Hepatocyte (in vitro differentiated cells): ENCODE measurements at regions not wholly inside any gene's neighbourhood (a gene's known extent, or its start where the extent isn't known, plus 50 kb on each side); places are given as distances from the start of the nearest gene placed in this dataset.

ENCODE experiments used
- EZH2 ChIP-seq: fragments of 200-600 bp; sonication (generic); IDR thresholded peaks from 2 replicates; pipeline ENCODE4 v1.6.1; 2016; ENCODE audit warnings: antibody characterized with exemption, mild to moderate bottlenecking, borderline replicate concordance
- EZH2phosphoT487 ChIP-seq: fragments of 200-600 bp; sonication (generic); IDR thresholded peaks from one replicate; pipeline ENCODE4 v1.6.1; 2018; ENCODE audit warnings: antibody characterized with exemption, mild to moderate bottlenecking, low read depth, moderate library complexity; ENCODE audit not compliant: unreplicated experiment, severe bottlenecking
- TF ChIP-seq, protein P1 (sequence below): fragments of 200-600 bp; sonication (generic); IDR thresholded peaks from 2 replicates; pipeline ENCODE4 v1.5.1; 2016; ENCODE audit warnings: antibody characterized with exemption, mild to moderate bottlenecking; ENCODE audit not compliant: poor library complexity

DNA sequence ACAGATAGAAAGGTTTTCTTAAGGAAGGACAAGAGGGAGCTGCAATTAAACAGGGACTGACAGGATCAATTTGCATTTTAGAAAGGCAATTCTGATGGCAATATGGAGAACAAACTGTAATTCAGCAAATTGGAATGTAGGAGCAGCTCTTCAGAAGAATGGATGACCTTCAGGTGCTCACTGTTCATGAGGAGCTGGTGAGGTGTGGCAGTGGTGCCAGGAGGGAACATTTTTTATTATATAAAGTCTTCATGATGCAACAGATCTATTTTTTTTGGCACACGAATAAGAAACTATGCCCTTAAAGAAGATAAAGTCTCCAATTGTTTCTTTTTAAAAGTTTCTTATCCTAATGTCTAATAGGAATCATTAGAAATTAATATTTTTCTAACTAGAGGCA lies 151.7 kb downstream of the SLC38A4 start:
- TF ChIP-seq, protein P1, sequence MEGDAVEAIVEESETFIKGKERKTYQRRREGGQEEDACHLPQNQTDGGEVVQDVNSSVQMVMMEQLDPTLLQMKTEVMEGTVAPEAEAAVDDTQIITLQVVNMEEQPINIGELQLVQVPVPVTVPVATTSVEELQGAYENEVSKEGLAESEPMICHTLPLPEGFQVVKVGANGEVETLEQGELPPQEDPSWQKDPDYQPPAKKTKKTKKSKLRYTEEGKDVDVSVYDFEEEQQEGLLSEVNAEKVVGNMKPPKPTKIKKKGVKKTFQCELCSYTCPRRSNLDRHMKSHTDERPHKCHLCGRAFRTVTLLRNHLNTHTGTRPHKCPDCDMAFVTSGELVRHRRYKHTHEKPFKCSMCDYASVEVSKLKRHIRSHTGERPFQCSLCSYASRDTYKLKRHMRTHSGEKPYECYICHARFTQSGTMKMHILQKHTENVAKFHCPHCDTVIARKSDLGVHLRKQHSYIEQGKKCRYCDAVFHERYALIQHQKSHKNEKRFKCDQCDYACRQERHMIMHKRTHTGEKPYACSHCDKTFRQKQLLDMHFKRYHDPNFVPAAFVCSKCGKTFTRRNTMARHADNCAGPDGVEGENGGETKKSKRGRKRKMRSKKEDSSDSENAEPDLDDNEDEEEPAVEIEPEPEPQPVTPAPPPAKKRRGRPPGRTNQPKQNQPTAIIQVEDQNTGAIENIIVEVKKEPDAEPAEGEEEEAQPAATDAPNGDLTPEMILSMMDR = no peak
- TF ChIP-seq EZH2phosphoT487 (no peak), EZH2 (no peak)
